ENCODE measurements at regions not wholly inside any gene's neighbourhood (a gene's known extent, or its start where the extent isn't known, plus 50 kb on each side); places are given as distances from the start of the nearest gene placed in this dataset.

DNA sequence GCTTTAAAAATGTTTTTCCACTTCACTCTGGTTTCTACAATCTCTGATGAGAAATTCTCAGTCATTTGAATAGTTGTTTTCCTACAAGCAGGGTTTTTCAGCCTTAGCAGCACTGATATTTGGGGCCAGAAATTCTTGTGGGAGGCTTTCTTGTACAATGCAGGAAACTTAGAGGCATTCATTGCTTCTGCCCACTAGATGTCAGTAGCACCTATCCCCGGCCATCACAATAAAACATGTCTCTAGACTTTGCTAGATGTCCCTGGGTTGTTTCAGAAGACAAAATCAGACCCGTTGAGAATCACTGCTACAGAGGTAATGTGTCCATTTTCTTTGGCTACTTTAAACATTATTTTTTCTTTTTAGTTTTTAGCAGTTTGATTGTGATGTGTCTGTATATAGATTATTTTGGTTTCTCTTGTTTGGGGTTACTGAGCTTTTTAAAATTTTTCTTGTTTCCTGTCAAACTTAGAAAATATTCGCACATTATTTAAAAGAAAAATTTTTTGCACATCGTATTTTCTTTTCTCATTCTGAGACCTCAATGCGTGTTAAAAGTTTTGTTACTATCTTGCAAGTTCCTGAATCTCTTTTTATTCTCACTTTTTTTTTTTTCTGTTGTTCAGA lies 60.8 kb upstream of the CCDC179 start:
- DNase-seq (ENCODE audit: low read depth), result peak; percentile 24
- TF ChIP-seq, protein P1, sequence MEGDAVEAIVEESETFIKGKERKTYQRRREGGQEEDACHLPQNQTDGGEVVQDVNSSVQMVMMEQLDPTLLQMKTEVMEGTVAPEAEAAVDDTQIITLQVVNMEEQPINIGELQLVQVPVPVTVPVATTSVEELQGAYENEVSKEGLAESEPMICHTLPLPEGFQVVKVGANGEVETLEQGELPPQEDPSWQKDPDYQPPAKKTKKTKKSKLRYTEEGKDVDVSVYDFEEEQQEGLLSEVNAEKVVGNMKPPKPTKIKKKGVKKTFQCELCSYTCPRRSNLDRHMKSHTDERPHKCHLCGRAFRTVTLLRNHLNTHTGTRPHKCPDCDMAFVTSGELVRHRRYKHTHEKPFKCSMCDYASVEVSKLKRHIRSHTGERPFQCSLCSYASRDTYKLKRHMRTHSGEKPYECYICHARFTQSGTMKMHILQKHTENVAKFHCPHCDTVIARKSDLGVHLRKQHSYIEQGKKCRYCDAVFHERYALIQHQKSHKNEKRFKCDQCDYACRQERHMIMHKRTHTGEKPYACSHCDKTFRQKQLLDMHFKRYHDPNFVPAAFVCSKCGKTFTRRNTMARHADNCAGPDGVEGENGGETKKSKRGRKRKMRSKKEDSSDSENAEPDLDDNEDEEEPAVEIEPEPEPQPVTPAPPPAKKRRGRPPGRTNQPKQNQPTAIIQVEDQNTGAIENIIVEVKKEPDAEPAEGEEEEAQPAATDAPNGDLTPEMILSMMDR (IDR thresholded peaks at IDR 0.05; ENCODE audit: insufficient read depth, low read depth, low read length), result peak; percentile 56
- H3K4me3 ChIP-seq (ENCODE audit: low read depth, low read length), result no peak overlapping the region

DNA sequence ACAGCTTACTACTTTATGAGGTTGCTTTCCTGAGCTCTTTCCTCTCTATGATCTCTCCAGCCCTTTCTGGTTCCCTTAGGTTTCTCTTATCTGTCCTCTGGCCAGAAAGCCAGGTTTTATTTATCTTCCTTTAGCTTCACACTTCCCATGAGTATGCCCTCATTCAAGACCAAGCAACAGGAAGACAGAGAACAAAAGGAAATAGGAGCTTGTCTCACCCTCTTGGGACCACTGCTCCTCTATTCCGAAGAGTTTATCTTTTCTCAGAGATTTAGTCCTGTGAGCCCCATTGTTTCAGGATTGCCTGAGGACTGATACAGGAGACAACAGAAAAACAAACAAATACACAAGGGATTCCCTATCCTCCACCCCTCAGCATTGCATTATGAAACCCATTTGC lies 62.4 kb upstream of the CCDC179 start:
- no peak for DNase-seq (ENCODE audit: low read depth)
- H3K4me3 ChIP-seq (ENCODE audit: low read depth, low read length), result no peak overlapping the region
- TF ChIP-seq, protein P1 (IDR thresholded peaks at IDR 0.05; ENCODE audit: insufficient read depth, low read depth, low read length), result no peak

DNA sequence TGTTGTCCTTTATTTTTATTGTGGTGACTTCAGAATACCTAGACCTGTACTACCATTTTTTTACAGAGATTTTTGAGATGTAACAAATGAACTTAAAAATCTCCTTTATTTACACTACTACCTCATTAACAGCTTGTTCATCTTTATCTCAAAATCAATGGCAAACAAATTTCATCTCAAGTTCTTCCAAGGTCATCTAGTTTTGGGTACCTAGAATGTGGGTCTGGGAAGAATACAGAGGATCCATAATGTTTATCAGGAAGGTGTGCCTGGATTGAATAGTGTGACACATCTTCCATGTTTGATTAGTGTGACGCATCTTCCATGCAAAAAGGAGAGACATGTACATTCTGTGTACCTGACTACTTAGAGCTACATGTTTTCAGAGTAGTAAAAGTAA lies 63.3 kb upstream of the CCDC179 start:
- DNase-seq (ENCODE audit: low read depth), result no peak
- TF ChIP-seq, protein P1 (IDR thresholded peaks at IDR 0.05; ENCODE audit: insufficient read depth, low read depth, low read length), result no peak
- H3K4me3 ChIP-seq (ENCODE audit: low read depth, low read length), result no peak overlapping the region

DNA sequence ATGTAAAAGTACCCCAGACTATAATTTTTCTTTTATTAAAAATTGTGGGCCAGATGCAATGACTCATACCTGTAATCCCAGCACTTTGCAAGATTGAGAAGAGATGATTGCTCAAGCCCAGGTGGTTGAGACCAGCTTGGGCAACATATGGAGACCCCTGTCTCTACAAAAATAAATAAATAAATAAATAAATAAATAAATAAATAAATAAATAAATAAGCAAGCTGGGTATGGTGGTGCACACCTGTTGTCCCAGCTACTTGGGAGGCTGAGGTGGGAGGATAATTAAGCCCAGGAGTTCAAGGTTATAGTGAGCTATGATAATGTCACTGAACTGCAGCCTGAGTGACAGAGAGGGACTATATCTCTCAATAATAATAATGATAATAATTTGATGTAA lies 66.1 kb upstream of the CCDC179 start:
- TF ChIP-seq, protein P1 (IDR thresholded peaks at IDR 0.05; ENCODE audit: insufficient read depth, low read depth, low read length), result no peak
- DNase-seq (ENCODE audit: low read depth), result no peak

DNA sequence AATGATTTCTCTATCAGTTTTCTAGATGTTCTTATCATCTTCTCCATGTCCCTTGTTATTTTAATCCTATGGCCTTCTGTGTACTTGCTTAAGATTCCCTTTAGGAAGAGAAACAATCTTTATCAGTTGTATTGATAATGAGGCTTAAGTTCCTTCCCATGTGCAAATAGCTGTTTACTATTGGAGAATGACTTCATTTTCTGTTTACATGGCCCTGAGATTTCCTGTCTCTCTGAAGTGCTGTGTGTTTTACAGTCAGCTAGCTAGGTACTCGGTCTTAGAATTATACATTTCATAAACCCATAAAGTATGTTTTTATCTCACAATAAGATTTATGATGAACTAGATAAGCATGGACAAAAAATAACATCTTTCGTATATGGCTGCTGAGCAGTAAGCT lies 67.5 kb upstream of the CCDC179 start:
- DNase-seq (ENCODE audit: low read depth), result no peak
- TF ChIP-seq, protein P1 (IDR thresholded peaks at IDR 0.05; ENCODE audit: insufficient read depth, low read depth, low read length), result no peak
- H3K4me3 ChIP-seq (ENCODE audit: low read depth, low read length), result no peak overlapping the region

More for the DNA sequence above, 66.1 kb upstream of the CCDC179 start:
- no peak overlapping the region for H3K4me3 ChIP-seq (ENCODE audit: low read depth, low read length)

DNA sequence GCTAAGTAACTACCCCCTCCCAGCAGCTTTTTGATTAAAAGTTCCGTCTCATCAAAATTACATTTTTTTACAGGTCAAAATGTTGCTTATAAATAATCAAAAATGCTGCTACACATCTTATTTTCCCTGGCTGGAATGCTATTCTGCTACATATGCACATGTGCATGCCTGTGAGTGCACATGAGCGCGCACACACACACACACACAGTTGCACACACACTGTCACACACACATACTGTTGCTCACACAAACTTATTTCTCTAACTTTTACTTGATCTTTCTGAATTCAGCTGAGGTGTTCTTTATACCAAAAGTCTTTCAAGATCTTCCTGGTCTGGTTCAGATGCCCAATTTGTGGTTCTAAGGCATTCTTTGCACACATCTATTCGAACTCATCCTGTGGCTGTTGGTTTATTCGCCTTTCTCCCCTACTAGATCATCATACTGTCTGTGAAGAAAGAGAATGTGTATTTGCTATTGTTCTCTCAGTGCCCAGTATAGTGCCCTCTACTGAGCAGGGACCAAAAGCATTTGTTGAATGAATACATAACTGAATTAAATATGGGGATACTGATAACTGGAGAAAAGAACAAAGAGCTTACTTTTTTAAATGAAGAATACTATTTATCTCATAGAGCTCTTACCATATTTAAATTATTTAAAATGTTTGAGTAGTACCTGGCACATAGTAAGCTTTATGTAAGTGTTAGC lies 68.1 kb upstream of the CCDC179 start:
- H3K4me3 ChIP-seq (ENCODE audit: low read depth, low read length), result no peak overlapping the region
- TF ChIP-seq, protein P1 (IDR thresholded peaks at IDR 0.05; ENCODE audit: insufficient read depth, low read depth, low read length), result no peak
- no peak for DNase-seq (ENCODE audit: low read depth)
